Ascending aorta (tissue), 2 donors: ENCODE measurements at regions not wholly inside any gene's neighbourhood (a gene's known extent, or its start where the extent isn't known, plus 50 kb on each side); places are given as distances from the start of the nearest gene placed in this dataset.

Source experiments
- DNase-seq, 2 donors: peaks; one replicate each; pipeline ENCODE4 v3.0.0-alpha.2; 2019; ENCODE audit warnings: low spot score in 2 of 2
- H3K27ac ChIP-seq, 2 donors: fragments of 200-600 bp; sonication (generic); one replicate each; pipeline ENCODE4 v1.5.1; 2016 to 2017; ENCODE audit warnings: mild to moderate bottlenecking in 1 of 2
- H3K27me3 ChIP-seq: fragments of 200-600 bp; sonication (generic); one replicate; pipeline ENCODE4 v1.5.1; 2017
- H3K36me3 ChIP-seq, 2 donors: fragments of 200-600 bp; sonication (generic); one replicate each; pipeline ENCODE4 v1.5.1; 2016
- H3K4me1 ChIP-seq, 2 donors: fragments of 200-600 bp; sonication (generic); one replicate each; pipeline ENCODE4 v1.5.1; 2016 to 2017; ENCODE audit warnings: mild to moderate bottlenecking in 1 of 2
- H3K4me3 ChIP-seq, 2 donors: fragments of 200-600 bp; sonication (generic); one replicate each; pipeline ENCODE4 v1.5.1; 2016 to 2017; ENCODE audit warnings: mild to moderate bottlenecking in 1 of 2
- H3K9me3 ChIP-seq, 2 donors: fragments of 200-600 bp; sonication (generic); one replicate each; pipeline ENCODE4 v1.5.1; 2016
- intact Hi-C: fragments of 100-400 bp; cut with DNase I; formaldehyde crosslinking; loops from one replicate; pipeline ENCODE4 v1.15.1; 2023
- TF ChIP-seq, protein P1 (sequence below), 3 experiments: fragments of 200-600 bp in 2 of 3; fragments of 450-650 bp in 1 of 3; sonication (generic) in 2 of 3; IDR thresholded peaks; one replicate each; pipeline ENCODE4 v1.5.1; 2016 to 2019; ENCODE audit warnings: antibody characterized with exemption in 3 of 3, mild to moderate bottlenecking in 1 of 3, moderate library complexity in 1 of 3

DNA sequence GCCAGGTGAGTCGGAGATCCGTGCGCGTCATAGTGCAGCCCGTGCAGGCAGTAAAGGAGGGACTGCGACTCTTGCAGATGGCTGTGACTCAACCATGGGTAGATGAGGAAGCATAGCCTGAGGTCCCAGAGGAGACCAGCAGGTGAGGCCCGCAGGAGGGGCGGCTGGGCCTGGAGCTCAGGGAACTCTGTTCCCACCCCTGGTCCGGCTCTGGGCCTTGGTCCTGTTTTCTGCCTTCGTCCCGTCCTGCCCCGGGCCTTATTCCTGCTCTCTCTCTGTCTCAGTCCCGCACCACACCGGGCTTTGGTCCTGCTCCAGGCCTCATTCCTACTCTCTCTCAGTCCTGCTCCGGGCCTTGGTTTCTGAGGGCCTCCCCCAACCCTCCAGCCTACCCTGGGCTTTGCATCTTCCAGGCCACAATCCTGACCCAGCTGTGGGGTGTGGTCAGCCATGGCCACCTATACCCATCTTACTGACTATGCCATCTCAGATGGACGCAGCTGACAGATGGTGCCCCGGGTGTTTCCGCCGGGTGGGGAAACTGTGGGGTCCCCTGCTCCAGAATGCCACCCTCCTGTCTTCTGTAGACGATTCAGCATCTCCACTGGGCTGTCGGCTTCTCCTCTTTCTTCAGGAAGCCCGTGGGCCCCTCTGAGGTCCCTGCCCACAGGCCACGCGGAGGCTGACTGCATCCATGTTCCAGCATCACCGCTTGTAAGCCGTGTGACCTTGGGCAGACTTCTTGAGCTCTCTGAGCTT is 1134.1 kb downstream of the BRD1 start:
- TF ChIP-seq, protein P1, sequence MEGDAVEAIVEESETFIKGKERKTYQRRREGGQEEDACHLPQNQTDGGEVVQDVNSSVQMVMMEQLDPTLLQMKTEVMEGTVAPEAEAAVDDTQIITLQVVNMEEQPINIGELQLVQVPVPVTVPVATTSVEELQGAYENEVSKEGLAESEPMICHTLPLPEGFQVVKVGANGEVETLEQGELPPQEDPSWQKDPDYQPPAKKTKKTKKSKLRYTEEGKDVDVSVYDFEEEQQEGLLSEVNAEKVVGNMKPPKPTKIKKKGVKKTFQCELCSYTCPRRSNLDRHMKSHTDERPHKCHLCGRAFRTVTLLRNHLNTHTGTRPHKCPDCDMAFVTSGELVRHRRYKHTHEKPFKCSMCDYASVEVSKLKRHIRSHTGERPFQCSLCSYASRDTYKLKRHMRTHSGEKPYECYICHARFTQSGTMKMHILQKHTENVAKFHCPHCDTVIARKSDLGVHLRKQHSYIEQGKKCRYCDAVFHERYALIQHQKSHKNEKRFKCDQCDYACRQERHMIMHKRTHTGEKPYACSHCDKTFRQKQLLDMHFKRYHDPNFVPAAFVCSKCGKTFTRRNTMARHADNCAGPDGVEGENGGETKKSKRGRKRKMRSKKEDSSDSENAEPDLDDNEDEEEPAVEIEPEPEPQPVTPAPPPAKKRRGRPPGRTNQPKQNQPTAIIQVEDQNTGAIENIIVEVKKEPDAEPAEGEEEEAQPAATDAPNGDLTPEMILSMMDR (IDR thresholded peaks at IDR 0.05): no peak
- Histone ChIP-seq H3K27ac (no peak overlapping the region), H3K9me3 (no peaks in the 10 kb centered on the region), H3K4me3 (no peak overlapping the region), H3K27me3 (no peaks in the 10 kb centered on the region), H3K36me3 (no peaks in the 10 kb centered on the region), H3K4me1 (no peaks in the 10 kb centered on the region)
- intact Hi-C loops: no loop called here
- no peak for DNase-seq

DNA sequence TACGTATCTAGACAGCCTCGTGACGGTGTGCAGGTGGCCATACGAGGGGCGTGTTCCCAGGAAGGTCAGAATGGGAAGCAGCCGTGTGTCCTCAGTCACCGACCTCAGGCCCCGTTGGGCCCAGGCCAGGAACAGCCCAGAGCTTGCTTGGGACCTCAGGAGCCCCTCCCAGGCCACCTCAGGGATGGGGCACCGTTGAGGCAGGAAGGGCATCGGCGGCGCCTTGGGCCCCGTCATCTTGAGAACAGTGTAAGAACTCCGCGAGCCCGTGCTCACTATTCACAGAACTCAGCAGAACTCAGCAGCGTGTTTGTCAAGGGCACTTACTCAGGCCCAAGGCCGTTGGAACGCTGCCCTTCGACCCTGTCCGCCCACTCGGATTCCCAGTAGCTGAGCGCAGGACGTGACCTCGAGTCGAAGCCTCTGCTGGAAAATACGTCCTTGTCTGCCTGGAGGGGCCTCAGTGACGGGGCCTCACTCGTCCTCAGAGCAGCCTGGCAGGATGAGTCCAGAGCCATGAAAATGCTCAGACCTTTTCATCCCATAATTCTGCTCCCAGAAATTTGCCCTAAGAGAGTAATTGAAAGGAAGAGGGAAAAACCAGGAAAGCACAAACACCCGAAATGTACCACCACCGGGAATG is 1134.8 kb downstream of the BRD1 start:
- no peaks in the 10 kb centered on the region for H3K36me3 ChIP-seq
- TF ChIP-seq, protein P1 (IDR thresholded peaks at IDR 0.05): no peak
- no peaks in the 10 kb centered on the region for H3K9me3 ChIP-seq
- H3K27ac ChIP-seq: no peak overlapping the region
- no peak overlapping the region for H3K4me3 ChIP-seq
- no peaks in the 10 kb centered on the region for H3K4me1 ChIP-seq
- DNase-seq: no peak
- H3K27me3 ChIP-seq: no peaks in the 10 kb centered on the region
- intact Hi-C loops: no loop called here

DNA sequence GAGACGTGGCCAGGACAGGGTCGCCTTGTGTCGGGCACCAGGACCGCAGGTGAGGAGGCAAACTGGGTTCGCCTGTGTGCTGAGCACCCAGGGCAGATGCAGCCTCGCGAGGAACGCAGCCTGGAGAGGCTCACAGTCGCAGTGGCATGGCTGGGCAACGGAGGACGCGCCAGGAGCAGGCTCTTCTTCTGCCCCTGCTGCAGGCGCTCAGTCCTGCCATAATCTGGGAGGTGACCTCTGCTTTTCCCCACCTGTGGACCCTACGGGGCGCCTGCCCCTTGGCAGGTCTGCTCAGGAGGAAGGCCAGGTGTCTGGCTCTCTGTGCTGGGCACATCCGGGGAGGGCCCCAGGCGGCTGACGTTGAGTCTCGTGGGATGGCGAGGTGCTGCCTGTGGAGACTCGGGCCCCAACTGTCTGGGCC is 1136.2 kb downstream of the BRD1 start:
- TF ChIP-seq, protein P1 (IDR thresholded peaks at IDR 0.05): no peak
- Histone ChIP-seq H3K36me3 (no peaks in the 10 kb centered on the region), H3K9me3 (no peaks in the 10 kb centered on the region), H3K4me3 (no peak overlapping the region), H3K4me1 (no peaks in the 10 kb centered on the region), H3K27me3 (no peaks in the 10 kb centered on the region), H3K27ac (no peak overlapping the region)
- no peak for DNase-seq
- intact Hi-C loops: no loop called here

DNA sequence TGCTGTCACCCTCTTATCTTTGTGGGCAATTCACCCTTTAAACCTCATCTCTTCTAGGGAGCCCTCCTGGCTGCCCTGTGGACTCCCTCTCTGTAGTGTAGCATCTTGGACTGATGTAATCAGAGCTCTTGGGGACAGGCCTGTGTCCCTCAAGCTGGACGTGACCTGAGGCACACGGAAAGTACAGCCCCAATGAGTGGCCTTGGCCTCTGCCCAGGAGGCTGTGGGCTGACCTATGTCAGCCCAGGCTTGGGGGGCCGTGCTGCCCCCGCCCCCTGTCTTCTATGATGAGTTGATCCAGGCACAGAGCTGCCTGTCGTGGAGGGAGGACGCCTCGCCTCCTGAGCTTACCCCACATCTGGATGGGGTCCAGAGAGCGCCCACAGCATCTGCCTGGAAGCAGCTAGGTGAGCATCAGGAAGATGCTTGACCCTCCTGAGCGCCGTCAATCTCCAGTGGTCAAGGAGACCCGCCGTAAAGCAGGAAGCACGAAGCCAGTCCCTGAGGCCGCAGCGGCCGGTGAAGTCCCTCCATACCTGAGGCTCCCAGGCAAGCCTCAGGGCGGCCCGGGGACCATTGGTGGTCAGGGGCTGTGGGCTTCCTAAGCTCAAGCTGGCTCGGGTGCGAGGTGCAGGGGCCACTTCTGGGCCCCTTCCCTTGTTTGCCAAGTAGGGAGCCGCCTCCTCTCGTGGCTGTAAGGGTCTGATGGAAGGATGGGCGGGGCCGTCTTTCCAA is 1136.9 kb downstream of the BRD1 start:
- H3K27me3 ChIP-seq: no peaks in the 10 kb centered on the region
- no peaks in the 10 kb centered on the region for H3K9me3 ChIP-seq
- H3K36me3 ChIP-seq: no peaks in the 10 kb centered on the region
- H3K4me3 ChIP-seq: no peak overlapping the region
- TF ChIP-seq, protein P1 (IDR thresholded peaks at IDR 0.05): no peak
- H3K27ac ChIP-seq: no peak overlapping the region
- intact Hi-C loops: no loop called here
- H3K4me1 ChIP-seq: no peaks in the 10 kb centered on the region
- DNase-seq: no peak

DNA sequence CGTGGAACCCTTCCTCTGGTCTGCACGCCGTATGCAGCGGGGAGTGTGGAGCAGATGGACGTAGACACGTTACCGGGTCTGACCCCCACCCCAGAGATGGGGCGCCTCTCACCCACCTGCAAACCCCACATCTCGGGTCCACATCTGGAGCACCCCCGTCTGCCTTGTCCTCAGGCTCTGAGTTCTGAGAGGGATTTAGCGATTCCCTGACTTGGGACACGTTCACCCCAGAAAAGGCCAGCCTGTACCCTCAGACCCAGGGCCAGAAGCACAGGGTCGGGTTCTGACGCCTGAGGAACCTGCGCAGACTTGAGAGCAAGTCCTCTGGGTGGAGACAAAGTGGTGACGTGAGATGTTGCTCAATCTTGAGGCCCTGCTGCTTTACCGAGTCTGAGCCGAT is 1138.5 kb downstream of the BRD1 start:
- H3K4me1 ChIP-seq: no peaks in the 10 kb centered on the region
- DNase-seq: no peak
- H3K9me3 ChIP-seq: no peaks in the 10 kb centered on the region
- H3K27me3 ChIP-seq: no peaks in the 10 kb centered on the region
- intact Hi-C loops: no loop called here
- no peak overlapping the region for H3K27ac ChIP-seq
- H3K36me3 ChIP-seq: no peaks in the 10 kb centered on the region
- H3K4me3 ChIP-seq: no peak overlapping the region
- TF ChIP-seq, protein P1 (IDR thresholded peaks at IDR 0.05): no peak
